ENCODE measurements at regions not wholly inside any gene's neighbourhood (a gene's known extent, or its start where the extent isn't known, plus 50 kb on each side); places are given as distances from the start of the nearest gene placed in this dataset.
"Not testable (repeated sequence)": the region's sequence is repeated elsewhere in the genome, so short reads cannot be mapped to it uniquely, and the experiment has no call there.

DNA sequence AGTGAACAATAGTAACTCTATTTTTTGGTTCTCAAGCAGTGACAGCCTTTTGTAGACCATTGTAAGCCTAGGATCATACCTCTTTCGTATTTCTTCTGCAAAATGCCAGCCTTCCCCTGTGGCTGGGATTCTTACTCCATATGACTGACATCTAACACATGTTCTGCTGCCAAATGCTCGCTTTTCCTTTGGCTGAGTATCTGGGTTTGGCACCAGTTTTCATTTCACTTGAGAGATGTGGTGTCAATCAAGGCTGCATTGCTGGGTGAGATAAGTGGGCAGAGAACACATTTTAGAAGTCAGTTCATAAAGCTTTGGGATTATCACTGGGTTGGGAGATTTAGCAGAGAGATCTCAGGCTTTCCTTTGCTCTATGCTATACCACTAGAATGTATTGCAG lies 514.7 kb upstream of the SGO1 start:
- no peak for DNase-seq

DNA sequence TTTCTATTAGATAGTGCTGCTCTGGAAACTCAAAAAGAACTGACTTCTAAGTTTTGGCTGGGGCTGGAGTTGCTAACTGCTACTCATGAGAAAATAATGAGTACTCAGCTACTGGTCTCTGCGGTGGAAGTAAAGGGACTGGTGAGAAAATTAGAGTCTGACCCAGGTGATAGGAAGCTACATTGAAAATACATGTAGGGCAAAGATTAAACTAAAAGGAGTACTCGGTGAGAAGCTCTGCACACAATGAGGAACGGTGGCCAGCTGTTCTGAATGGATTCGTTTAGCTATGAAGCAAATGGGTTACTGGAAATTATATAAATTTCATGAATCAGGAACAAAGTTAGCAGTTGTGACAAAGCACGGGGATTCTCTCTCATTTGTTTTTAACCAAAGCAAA lies 512.9 kb upstream of the SGO1 start:
- no peak for DNase-seq

- no peak for DNase-seq
These were observed 510.6 kb upstream of the SGO1 start for GRCh38 chr3:20696388-20697150.

- DNase-seq = no peak
These were observed 506.7 kb upstream of the SGO1 start for GRCh38 chr3:20692675-20693074.

DNA sequence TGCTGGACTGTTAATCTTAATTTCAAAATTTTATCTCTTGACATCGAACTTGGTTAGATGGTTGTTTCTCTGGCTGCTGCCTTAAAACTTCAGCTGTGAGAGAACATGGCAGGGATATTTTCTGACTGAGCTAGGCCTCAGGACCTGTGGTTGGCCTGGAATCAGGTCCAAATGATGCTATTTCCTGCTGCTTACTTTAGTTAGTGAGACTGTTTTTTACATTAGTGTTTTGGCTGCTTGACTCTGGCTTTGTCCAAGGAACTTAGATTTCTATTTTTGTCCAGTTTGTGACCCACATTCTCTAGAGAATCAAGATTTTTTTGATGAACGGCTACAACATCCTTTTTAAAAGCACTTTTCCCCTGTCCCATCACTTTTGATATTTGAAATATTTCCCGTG lies 497.9 kb upstream of the SGO1 start:
- DNase-seq = no peak

DNA sequence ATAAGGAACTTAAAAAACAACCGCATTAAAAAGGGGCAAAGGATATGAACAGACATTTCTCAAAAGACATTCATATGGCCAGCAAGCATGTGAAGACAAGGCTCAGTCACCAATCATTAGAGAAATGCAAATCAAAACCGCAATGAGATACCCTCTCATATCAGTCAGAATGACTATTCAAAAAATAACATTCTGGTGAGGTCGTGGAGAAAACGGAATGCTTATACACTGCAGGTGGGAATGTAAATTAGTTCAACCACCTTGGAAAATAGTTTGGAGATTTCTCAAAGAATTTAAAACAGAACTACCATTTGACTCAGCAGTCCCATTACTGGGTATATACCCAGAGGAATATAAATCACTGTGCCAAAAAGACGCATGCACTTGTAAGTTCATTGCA lies 496.6 kb upstream of the SGO1 start:
- DNase-seq = no peak

DNA sequence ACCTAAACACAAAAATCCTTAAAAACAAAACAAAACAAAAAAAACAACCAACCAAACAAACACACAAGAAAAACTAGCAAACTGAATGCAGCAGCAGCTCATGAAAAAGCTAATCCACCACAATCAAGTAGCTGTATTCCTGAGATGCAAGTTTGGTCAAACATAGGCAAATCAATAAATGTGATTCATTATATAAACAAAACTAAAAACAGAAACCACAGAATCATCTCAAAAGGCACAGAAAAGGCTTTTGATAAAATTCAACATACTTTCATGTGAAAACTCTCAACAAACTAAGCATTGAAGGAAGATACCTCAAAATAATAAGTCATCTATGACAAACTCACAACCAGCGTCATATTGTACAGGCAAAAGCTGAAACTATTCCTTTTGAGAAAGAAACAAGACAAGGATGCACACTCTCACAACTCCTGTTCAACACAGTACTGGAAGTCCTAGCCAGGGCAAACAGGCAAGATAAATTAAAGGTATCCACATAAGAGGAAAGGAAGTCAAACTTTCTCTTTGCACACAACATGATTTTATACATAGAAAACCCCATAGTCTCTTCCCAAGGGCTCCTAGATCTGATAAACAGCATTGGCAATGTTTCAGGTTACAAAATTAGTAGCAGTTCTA lies 495.1 kb upstream of the SGO1 start:
- no peak for DNase-seq

- no peak for DNase-seq
These were observed 487.9 kb upstream of the SGO1 start for GRCh38 chr3:20673866-20674265.

DNA sequence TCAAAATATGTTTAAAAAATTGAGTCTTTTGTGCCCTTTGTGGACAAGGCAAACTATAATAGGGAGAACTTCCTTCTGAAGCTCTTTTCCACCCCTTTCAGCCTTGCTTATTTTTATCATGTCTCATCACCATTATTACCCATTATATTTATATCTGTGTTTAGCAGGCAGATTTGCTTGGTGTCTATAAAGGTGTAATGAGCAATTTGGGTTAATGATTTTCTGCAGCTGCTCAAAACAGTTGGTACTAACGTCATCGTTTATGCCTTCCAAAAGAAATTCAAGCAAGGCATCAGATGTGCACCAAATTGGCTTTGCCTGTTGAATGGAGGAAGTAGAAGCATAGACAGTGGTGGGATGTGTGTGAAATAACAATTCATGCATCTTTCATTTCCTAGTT lies 483.7 kb upstream of the SGO1 start:
- no peak for DNase-seq

GRCh38 chr3:20669184-20669583 lies 483.2 kb upstream of the SGO1 start:
- DNase-seq = no peak

GRCh38 chr3:20668411-20668810 lies 482.4 kb upstream of the SGO1 start:
- DNase-seq = no peak

GRCh38 chr3:20666091-20666490 lies 480.1 kb upstream of the SGO1 start:
- no peak for DNase-seq

GRCh38 chr3:20658491-20658890 lies 472.5 kb upstream of the SGO1 start:
- no peak for DNase-seq

- DNase-seq = no peak
These were observed 471.6 kb upstream of the SGO1 start for GRCh38 chr3:20657560-20657959.

DNA sequence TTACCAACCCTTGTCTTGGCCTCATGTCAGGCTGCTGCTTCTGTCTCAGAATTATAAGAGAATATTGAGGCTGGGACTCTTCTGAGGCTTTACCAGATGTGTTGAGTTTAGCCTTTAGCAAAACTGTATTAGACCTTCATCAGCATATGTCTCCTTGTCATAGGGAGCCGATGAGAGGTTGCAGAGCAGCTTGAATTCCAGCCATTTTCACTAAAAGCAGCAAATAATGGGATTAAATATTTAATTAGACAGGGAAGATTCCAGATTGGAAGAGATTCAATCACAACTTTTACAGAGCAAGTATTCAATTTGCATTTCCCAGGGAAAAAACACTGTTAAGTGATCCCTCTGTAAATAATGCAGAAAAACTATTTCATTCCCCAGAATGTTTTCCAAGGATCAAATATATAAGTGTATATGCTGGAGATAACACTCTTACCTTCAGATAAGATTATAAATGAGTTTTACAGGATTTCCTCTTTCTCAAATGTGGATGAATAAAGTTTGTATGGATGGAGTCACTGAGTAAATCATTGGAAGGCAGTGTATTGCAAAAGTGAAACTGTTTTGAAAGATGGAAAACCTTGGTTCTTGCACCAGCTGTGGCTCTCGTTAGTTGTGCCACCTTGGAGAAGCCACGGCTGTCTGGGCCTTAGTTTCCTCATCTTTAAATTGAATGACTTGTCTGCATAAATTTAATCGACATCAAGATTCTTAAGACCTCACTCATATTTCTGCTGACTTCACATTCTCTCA lies 466.4 kb upstream of the SGO1 start:
- DNase-seq = no peak

GRCh38 chr3:20648921-20649381 lies 462.9 kb upstream of the SGO1 start:
- no peak for DNase-seq

GRCh38 chr3:20648294-20648693 lies 462.3 kb upstream of the SGO1 start:
- no peak for DNase-seq

- DNase-seq = no peak
These were observed 460.4 kb upstream of the SGO1 start for GRCh38 chr3:20646425-20646824.

DNA sequence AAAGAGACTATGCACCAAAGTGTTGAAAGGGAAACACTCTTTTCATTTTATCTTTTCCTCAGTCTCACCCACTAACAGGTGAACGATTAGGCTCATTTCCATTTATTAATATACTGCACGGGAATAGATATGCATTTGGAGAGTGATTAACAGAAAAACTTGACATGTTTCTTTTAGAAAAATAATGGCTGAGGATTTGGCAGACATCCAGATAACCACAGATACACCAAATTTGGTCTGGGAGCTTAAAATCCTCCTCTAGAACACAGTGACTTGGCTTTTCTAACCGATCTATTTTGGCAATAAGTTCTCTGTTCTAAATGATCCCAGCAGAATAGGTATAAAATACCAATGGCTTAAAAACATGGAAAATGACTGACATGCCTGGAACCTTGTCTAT lies 459.3 kb upstream of the SGO1 start:
- no peak for DNase-seq

- DNase-seq = no peak
These were observed 451.7 kb upstream of the SGO1 start for GRCh38 chr3:20637729-20638128.

- no peak for DNase-seq
These were observed 436.3 kb upstream of the SGO1 start for GRCh38 chr3:20622304-20622703.

- DNase-seq = not testable (repeated sequence)
These were observed 432.6 kb upstream of the SGO1 start for GRCh38 chr3:20618621-20619020.

- DNase-seq = not testable (repeated sequence)
These were observed 432.2 kb upstream of the SGO1 start for GRCh38 chr3:20618181-20618580.

- DNase-seq = not testable (repeated sequence)
These were observed 430.0 kb upstream of the SGO1 start for GRCh38 chr3:20615982-20616381.

Measured in CD4-positive, alpha-beta T cell treated with Interleukin-4 for 4 hours (primary cell).